Activated CD4-positive, alpha-beta T cell treated with anti-CD3 and anti-CD28 coated beads, Interleukin-10, Interleukin-2, amounts not matched to agents 100 ng/mL and 50 ng/mL, durations not matched to agents 16 hours and 8 hours (primary cell): ENCODE measurements at regions not wholly inside any gene's neighbourhood (a gene's known extent, or its start where the extent isn't known, plus 50 kb on each side); places are given as distances from the start of the nearest gene placed in this dataset.
"Not testable (repeated sequence)": the region's sequence is repeated elsewhere in the genome, so short reads cannot be mapped to it uniquely, and the experiment has no call there.

Experiments used
- DNase-seq: peaks from one replicate; pipeline ENCODE4 v3.0.0-alpha.2; 2020

DNA sequence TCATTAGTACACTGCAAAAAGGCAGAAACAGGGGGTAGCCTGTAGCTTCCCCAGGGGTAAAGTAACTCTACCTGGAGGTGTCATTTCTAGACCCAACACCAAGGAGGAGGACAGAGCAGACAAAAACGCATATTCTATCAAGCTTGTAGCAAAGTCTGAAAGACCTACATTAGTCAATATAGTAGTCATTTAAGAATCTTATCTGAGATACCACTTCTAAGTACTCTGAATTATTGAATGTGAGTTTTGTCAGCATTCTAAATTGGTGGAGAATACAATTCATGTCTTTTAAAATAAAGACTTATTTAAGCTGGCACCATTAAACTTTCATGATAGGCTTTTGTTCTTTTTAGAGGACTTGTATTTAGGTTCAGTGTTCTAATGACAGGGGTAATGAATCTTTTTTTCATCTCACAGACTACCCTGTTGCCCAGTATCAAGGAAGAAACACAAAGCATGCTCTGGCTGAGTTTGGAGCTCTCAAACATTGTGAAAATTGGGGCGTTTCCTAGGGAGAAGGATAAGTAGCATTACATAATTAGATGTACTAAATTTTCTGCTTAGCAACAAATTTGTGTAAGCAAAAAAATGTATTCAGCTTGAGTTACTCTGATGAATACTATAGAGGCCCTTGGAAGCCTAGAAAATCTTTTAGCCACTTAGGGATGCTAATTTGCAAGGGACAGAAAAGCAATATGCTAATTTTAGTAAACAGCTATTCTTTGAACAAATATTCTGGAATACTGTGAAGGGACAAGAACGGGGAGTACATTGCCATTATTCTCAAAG is 255.4 kb upstream of the HSF2 start:
- no peak for DNase-seq

DNA sequence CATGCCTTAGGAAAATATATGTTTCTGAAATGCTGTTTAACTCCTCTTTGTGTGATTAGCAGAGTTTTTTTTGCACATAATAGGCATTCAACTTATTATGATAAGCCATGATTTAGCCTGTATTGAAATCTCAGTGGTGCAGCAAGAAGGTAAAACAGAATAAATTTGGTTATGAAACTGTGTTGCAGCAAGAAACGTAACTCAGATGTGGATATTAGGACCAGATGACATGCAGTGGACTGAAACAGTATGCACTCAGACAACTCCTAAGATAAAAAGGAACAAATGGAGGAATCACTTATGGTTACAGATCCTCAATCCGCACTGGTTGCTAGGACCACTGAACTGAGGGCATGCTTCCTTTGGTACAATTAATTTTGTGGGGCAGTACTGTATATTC is 254.2 kb upstream of the HSF2 start:
- no peak for DNase-seq

DNA sequence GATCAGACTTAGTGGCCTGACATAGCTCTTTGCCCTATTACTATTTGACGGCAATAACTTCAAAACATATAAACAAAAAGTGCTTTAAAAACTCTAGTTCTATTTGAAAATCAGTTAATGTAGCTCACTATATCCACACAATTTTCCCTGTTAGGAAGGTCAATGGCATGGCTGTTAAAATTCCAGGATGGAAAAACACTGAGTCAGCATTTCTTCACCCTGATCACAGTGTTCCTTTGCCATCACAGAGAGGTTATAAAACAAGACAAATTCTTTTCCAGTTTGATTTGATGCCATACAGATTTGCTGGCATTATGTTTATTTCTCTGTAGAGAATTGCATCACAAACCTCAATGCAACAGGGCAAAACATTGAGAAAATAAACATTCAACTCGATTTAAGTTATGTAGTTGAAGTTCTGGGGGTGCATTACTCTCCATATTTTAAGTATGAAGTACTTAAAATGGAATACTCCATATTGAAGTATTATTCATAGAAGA is 253.7 kb upstream of the HSF2 start:
- no peak for DNase-seq

DNA sequence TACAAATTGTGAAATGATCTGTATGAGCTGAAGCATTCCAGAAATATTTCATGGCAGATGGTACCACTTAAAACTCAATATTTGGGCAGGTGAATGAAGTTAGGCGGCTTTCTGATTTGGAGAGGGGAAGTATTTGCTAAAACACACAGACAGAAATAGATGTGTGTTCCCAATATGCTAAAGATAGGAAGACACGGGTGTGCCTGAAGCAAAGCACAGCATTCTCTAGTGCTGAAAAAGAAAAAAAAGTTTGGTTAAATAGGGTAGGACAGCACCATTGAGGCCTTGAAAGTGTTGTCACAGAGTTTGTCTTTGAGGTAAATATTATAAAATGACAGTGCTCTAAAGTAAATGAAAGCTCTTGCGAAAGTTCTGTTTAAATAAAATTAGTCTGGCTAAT is 252.2 kb upstream of the HSF2 start:
- no peak for DNase-seq

DNA sequence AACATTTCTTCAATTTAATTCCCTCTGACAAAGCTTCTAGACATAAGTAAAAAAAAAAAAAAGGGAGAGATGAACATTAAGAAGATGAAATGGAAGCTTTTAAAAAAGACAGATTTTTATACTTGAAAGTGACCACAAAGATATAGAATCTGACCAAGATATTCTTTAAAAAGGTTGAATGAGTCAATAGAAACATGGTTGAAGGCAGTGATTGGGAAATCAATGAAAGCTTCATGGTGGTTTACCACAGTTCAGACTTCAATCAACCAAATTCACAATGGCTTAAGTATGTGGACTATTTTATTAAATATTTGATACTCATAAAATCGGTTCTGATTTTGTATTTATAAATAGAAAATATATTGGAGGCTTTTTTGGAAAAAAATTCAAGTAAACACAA is 248.4 kb upstream of the HSF2 start:
- DNase-seq: no peak

DNA sequence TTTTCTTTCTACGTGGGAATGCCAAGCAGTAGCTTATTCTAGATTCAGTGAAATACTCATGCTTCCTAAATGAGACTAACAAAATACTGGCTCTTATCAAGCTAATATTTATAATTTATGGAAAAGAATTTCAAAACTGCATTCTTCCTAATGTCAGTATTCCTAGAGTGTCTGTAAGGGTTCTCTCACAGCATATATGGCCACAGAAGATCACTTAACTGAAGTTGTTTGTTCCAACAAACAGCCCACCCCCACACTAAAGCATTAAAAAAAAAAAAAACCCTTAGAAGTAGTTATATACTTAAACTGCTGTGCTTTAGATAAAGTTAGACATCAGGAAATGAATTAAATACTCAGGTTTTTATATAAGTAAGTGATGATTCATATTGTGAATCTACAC is 247.7 kb upstream of the HSF2 start:
- no peak for DNase-seq

DNA sequence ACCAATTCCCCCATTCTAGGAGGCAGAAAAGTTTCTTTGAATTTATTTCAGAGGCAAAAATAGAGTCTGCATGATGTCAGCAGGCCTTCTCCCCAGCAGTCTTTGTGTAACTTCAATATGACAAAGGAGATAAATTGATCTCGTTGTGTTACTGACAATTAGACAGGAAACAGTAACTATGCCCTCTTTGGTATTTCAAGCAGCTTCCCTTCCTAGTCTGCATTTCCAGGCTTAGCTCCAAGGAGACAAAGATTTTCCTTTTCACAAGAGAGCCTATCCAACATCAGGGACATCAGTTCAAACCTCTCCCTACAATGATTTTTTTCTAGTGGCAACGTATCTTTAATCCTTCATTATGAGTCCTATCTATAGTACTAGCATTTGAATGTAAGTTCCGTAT is 245.9 kb upstream of the HSF2 start:
- no peak for DNase-seq

DNA sequence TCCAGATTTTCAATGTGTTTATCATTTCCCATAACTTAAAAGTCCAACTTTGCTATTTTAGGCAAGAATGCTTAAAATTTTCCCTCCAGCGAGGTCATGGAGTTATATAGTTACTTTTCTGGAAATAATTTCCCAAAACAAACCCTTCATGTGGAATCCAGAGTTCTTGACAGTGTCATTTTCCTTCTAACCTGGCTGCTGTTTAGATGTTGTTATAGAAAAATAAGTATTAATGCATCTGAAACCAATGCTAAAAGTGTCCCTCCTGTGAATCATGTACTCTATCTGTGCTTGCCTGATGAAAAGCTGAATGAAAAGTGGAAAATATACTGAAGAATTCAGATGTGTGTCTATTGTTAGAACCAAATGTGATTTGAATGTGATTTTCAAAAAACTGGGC is 245.3 kb upstream of the HSF2 start:
- no peak for DNase-seq

DNA sequence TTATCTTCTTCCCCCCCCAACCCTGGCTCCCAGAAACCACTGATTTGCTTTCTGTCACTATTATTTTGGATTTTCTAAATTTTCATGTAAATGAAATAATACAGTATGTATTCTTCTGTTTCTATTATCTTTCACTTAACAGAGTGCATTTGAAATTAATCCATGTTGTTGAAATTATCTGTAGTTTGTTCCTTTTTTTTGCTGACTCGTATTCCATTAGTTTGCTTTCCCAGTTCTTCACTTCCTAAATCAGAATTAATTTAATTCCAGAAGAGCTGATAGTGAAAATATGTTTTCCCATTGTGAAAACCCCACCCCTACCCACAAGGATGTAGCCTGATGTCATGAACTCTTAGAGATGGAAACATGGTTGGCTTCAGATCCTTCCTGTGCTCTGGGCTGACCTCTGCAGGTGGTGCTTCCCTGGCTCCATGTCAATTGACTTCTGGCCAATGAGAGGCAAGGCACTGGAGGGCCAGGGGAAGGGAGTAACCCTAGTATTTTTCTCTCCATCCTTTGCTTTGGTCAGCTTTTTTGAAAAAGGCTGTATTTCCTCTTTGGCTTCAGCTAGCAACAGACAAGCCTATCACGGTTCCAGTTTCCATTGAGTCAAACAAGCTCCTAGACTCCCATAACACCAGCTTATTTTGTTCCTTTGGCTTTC is 244.4 kb upstream of the HSF2 start:
- DNase-seq: no peak

DNA sequence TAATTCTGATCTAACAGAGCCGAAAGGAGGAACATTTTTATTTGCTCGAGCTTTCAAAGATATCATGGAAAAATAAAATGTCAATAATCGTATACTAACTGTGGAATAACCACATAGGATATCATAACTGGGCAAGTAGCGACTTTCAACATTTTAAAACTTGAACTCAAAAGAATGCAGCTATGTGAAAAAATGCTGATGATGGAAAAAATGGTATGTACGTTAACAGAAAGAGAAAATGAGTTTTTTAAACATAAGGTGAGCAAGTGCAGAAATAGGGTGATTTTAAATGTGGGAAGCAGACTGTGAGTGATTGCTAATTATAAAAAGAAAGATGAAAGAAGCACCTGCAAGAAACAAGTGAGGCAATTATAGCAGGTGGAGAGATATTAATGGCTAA is 238.3 kb upstream of the HSF2 start:
- DNase-seq: no peak

DNA sequence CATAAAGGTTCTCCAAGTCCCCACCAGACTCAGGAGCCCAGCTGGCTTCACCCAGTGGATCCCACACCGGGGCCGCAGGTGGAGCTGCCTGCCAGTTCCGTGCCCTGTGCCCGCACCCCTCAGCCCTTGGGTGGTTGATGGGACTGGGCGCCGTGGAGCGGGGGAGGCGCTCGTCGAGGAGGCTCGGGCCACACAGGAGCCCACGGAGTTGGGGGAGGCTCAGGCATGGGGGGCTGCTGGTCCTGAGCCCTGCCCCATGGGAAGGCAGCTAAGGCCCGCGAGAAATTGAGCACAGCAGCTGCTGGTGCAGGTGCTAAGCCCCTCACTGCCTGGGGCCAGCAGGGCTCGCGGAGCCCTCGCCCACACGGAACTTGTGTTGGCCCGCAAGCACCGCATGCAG is 234.4 kb upstream of the HSF2 start:
- DNase-seq: no peak

DNA sequence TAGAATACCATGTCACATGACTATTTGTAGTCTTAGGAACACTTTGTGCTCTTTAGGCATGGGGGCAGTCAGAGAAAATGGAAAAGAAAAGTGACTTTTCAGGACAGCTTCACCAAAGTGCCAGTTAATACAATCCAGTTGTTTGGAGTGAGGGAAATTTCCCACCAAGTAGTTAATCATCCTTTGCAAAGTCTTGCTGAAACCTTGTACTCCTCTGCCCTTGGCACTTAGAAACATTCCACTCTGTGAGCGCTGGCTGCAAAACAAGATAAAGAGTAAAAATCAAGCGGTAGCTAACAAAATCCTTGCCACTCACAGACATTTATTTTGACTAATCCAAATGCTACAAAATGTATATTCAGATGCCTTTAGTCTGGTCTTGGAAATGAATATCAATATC is 229.2 kb upstream of the HSF2 start:
- DNase-seq: no peak

DNA sequence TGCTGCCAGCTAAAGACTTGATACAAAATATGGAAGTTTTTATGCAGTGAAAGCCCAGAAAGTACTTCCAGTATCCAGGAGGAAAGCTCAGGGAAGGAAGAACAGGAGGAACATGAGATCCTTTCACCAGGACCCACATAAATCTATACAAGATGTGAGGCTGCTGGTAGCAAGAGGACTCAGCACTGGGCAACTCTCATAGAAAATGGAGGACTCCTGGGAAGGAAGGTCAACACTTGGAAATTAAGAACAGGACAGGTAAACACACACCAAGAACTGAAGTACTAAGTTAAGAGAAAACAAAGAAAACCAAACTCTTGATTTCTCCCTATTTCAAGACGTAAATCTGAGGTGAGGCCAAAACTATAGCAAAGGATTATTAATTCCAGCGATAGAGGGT is 220.5 kb upstream of the HSF2 start:
- no peak for DNase-seq

DNA sequence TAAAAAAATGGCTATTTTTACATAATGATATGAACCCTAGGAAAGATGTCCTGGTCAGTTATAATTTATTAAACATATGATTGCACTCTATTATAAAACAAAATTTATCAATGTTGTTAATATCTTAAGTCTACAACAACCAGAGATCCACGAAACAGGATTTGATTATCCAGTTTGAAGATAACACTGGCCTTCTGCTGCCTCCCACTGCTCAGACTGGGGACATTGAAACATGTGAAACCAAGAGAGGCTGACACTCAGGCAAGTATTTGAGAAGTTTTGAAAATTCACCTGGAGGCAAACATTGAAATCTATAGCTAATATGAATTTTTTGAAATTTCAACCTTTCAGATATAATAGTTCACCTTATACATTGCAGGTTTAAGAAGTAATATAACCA is 219.3 kb upstream of the HSF2 start:
- no peak for DNase-seq

DNA sequence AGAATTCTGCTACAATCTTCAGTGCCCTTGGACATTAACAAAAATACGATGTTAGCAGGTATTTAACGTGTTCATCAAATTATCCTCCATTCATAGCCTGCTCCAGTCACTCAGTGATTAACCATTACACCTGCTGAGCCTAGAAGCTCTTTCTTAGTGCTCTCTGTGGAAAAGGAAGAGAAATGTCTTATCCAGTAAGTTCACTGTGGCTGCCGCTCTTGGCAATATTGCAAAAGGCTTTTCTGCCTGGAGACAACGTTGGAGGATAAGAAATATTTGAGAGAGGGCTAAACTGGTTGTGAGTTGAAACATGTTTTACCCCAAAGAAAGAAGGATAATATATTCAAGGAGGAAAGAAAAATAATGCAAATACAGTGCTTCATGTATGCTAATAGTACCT is 217.4 kb upstream of the HSF2 start:
- no peak for DNase-seq

DNA sequence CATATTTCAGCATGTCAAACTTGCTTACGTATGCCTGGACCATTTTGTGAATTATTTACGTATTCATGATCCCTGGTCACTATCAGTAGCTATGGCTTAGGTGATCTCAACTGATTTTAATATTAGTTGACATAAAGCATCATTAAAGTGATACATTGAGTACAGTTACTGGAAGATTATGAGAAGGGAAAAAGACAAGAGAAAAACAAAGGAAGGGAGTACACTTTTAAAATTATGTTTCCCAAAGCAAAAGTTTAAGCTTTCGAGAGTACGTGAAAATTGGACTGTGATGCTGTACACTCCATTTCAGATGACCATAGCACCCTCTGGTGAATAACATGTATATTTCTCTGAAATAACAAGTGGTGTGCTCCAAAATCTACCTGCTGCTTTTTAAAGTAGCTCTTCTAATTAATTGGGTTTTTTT is 215.0 kb upstream of the HSF2 start:
- DNase-seq: no peak

DNA sequence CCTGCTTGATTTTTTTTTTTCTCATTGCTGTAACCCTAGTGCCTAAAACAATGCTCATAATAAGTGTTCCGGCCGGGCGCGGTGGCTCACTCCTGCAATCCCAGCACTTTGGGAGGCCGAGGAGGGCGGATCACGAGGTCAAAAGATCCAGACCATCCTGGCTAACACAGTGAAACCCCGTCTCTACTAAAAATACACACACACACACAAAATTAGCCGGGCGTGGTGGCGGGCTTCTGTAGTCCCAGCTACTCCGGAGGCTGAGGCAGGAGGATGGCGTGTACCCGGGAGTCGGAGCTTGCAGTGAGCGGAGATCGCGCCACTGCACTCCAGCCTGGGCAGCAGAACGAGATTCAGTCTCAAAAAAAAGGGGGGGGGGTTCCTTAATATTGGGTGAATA is 214.0 kb upstream of the HSF2 start:
- DNase-seq: not testable (repeated sequence)

DNA sequence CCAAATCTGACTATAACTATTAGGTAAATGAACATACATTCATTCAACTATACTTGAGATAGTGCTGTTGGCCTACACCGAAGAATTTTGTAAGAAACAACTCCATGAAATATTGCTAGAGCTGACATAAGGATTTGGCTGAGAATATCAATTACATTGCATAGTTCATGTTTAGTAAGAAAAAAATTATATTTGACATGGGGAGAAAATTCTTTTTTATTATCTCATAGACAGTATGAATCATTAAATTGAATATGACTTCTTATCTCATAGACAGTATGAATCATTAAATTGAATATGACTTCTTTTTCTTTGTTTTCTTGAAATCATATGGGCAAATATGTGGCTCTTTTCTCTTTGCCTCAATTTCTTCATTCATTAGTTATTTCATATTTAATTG is 212.3 kb upstream of the HSF2 start:
- no peak for DNase-seq

DNA sequence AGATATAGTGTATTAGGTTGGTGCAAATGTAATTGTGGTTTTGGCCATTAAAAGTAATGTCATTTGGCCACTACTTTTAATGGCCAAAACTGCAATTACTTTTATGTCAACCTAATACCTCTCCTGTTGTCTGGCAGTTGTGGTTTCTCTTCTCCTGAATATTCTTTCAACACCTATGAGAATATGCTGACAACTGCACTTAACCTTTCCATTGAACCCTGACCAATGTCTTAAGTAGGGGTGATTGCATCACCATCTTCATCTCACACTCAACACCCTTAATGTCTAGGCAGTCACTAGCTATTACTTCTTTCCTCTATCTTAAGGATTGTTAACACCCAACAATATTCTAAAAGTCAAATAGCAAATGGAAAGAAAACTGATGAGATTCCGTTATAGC is 200.5 kb upstream of the HSF2 start:
- no peak for DNase-seq

DNA sequence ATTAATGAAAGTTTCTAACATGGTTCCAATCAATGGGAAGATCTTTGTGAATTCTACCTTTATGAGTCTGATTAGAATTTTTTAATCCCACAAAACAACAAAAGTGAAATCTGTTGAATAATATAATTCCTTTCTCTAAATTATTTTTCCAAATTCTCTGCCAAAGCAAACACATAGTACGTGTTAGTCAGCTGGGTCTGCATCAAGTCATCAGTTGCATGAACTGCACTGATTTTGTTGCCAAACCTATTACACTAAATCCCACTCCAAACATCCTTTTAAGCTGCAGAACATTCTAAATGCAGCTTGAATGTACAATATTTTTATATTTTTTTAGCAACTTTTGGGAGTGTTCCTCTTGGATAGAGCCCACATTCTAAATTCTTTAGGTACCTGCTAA is 199.0 kb upstream of the HSF2 start:
- no peak for DNase-seq

DNA sequence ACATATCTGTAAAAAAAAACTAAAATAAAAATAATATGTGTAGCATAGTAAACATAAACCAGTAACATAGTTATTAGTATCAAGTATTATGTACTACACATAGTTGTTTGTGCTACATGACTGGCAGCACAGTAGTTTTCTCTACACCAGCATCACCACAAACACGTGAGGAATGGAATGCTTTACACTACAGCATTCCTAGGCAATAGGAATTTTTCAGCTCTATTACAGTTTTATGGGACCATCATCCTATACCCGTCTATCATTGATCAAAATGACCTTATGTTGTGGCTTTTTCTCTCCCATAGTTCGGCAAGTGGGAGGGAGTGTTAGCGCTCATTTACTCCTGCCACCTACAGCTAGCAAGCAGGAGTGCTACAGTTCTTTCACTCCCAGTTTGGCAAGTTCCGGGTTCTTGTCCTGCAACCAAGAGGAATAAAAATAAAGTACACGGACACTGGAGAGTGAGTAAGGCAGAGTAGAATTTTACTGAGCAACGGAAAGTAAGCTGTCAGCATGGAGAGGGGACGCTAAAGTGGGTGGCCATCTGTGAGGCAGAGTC is 196.8 kb upstream of the HSF2 start:
- no peak for DNase-seq

DNA sequence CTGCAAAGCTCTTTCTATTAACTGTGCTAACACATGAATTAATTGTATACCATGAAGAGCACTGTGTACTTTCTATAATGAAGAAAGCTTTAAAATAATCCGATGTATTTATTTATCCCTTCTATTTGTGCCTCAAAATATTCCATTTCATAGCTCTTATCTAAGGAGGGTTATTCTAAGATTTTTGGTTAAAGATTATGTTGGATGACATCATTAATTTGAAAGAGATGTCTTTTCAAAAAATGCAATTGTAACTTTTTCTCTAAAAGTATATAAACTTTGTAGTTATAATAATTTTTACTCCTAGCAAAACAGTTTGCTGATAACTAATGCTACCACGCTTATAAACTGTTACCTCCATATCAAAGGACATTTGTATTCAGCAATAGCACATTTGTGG is 192.4 kb upstream of the HSF2 start:
- no peak for DNase-seq

DNA sequence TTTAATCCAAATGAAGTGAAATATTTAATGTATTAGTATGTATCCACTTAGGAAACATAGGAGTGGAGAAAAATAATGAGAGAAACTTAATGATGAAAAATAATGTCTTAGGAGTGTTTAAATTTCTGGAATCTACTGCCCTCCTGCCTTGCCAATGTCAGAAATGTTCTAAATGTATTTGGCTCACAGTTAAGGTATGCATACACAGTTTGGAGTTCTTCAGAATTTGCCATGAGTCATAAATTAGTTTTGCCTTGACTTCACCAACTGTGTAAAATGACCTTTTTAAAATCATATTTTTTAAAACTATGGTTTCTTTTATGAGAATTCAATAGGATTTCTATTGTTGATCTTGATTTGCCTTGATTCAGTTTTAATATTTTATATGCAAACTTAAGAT is 191.7 kb upstream of the HSF2 start:
- no peak for DNase-seq

DNA sequence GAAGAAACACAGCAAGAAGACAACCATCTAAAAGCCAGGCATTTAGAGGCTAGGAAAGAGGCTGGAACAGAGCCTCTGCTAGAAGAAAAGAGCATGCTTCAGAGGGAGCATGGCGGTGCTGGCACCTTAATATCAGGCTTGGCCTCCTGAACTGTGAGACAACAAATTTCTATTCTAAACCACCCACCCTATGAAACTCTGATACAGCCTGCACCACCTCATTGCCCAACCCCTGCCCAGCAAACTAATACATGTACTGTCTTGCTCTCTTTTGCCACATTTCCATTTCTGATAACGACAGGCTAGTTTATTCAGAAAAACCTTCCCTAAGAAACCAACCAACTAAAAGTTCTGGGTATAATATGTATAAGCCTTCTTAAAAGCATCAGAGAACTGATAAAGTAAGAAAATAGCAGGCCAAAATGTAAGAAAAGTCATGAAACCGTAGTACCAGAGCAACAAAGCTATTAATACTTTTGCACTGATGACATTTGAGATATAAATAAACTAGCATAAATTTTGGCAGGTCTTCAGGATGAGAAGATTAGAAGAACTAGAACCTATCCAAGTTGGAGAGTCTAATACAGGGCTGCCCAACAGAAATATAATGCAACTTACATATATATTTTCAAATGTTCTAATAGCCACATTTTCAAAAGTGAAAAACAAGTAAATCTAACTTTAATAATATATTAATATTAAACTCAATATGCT is 184.7 kb upstream of the HSF2 start:
- DNase-seq: no peak
